NCI-H446 treated with DMSO at 0.1 percent for 48 hours (cell line): ENCODE measurements at regions not wholly inside any gene's neighbourhood (a gene's known extent, or its start where the extent isn't known, plus 50 kb on each side); places are given as distances from the start of the nearest gene placed in this dataset.

Source experiments
- DNase-seq: peaks from one replicate; lab custom pipeline; 2025; lab: John Stamatoyannopoulos, UW

GRCh38 chr4:81627590-81627989, 155.9 kb upstream of the RASGEF1B start:
- DNase-seq: no peak

GRCh38 chr4:81626851-81627250, 155.1 kb upstream of the RASGEF1B start:
- no peak for DNase-seq

- DNase-seq: no peak
These were observed 154.0 kb upstream of the RASGEF1B start for GRCh38 chr4:81625422-81626417.

- DNase-seq: no peak
These were observed 151.7 kb upstream of the RASGEF1B start for GRCh38 chr4:81623434-81623833.

DNA sequence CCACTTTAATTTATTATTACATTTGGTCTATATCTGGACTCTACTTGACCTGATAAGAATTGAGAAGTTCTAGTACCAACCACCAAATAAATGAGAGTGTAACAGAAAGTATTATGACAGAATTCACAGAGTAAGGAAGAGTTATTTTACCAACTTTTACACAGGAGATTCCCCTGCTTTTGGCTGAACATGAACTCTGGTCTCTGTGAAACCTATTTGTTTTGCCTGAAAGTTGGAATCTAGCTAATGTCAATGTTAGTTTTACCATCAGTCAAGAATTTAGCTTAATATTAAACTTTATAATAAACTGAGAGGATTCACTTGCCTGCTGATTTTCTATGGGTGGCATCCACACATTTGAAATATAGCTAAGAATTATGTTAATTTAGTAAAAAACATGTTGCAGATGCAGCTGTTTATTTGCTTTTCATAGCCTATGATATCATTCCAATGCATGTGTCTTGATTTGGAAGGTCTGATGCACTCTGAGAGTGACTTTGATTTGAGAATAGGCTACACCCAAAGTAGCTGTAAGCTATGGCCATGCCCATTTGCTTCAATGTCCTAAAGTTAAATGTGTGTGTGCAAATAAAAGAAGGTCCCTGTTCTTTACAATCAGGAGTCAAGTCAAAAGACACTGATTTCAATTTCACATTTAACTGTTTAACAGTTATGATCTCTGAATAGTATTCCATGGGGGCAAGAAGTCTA, 150.9 kb upstream of the RASGEF1B start:
- DNase-seq: no peak

- DNase-seq: no peak
These were observed 150.3 kb upstream of the RASGEF1B start for GRCh38 chr4:81622028-81622427.

DNA sequence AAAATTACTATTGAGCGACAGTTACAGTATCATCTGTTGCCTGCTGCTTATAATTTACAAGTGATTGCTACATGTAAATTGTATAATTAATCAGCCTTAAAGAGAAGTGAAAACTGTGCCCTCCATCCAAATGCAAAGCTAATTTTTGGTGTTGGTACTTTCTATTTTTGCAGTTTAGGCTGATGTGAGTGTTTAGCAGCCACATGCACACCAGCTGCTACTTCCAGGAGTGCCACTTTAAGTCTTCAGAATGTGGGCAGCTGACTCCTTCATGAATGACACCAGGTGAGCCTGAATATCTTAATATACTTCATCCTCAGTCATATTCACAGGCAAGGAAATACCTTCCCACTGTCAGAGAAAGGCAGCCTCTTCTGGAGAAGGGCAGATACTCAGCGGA, 149.8 kb upstream of the RASGEF1B start:
- no peak for DNase-seq

DNA sequence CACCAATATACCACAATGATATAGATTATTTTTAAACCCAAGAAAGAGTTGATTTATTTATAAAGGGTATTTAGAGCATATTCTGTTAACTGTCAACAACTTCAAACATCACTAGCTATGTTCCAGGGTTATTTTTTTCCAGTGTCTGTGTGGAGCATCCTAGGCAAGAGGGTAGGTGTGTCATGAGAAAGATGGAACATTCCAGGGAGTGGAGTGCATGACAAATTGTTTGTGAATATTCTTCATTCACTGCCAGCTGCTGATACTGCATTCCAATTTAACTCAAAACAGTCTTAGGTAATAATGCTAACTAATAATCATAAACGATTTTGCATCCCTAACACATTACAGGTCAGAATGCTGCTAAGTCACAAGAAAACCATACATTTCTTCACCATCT, 148.7 kb upstream of the RASGEF1B start:
- DNase-seq: no peak

- no peak for DNase-seq
These were observed 145.8 kb upstream of the RASGEF1B start for GRCh38 chr4:81617545-81617944.

DNA sequence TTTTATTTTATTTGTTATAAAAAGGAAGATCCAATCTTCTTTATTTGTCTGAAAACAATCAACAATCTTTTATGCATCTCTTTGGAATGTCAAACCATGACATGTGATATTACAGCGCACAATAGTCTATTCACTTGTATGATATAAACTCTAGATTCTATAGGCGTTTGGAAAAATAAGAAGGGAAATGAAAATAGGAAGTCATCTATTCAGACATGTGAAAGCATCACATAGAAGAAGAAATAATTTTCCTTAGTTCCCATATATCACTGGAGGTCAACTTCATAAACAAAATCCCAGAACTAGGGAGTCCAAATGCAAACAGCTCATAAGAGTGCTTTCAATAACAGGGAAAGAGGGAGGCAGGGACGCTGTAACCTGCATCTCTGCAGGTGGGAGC, 139.5 kb upstream of the RASGEF1B start:
- no peak for DNase-seq

GRCh38 chr4:81609844-81610243, 138.1 kb upstream of the RASGEF1B start:
- DNase-seq: no peak

GRCh38 chr4:81607950-81608349, 136.2 kb upstream of the RASGEF1B start:
- no peak for DNase-seq

DNA sequence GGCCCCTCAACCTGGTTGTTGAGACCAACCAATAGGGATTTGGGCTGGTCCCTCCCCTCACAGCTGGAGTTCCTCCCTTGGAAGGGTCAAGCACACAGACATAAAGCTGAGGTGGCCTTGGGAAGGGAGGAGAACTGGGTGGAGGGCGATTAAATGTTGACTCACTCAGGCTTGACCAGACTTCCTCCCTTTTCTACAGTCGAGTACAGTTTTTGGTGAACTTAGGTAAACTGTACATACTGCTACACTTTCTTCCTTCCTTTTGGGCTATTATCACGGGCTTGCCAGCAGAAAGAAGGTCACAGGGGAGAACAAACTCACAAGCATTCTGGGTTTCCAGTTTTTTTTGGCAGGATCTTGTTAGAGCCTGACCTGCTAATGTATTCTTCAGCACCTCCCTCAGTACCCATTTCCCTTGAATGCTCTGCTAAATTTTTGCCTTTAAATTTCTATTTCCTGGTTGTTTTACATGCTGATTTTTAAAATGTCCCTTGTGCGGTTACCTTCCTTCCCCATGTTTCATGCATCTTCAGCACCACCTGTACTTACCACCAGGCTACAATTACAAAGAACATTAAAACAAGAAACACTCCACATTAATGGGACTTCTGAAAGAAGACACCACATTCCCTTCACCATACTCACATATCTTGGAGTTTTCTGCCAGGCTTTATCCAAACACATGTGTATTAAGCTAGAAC, 135.2 kb upstream of the RASGEF1B start:
- DNase-seq: no peak

DNA sequence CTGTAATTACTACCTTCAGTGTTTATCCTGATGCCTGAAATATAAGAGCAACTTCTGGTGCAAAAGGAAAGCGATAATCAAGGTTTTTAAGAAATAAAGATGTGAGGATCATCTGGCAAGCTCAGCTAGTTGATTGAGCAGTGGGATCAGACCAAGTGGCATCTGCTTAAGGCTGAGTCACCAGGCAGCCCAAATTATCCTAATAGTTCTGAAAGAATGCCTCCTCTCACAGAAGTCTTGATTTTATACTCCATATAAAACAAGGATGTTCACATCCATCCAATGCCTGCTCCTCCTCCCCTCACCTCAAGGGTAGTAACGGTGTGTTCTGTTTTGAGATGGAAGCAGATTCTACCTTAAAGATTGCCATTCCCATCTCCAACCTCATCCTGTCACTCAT, 134.5 kb upstream of the RASGEF1B start:
- DNase-seq: no peak

GRCh38 chr4:81605271-81605670, 133.6 kb upstream of the RASGEF1B start:
- no peak for DNase-seq

GRCh38 chr4:81604683-81605218, 133.0 kb upstream of the RASGEF1B start:
- DNase-seq: no peak

DNA sequence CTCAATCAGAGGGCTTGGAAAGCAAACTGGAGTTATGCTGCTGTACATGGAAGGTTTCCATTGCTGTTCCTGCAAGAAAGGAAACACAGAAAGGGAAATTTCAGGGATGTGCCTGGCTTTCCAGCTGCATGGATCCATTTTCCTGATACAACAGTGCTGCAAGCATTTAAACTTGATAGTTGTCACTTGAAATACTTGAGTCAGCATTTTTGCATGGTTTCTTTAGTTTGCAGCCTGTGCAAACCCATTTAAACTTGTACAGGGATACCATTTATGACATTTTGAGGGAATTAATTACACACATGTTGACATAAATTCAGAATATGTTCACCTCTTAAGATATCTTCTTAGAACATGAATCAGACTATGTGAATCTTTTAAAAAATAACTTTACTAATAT, 131.1 kb upstream of the RASGEF1B start:
- DNase-seq: no peak

DNA sequence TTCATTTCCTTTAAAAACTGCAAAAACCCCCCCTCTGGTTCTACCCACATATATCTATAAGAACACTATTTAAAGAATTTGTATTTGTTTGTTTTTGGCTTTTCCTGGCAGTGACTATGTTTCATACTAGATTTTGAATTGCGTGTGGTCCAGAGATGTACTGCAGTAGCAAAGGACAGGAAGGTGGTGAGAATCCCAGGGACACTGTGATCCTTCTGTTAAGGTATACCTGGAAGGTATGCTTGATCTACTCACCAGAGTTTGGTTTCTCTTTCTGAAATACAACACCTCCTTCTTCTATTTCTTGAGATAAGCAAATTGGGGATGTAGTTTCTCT, 129.6 kb upstream of the RASGEF1B start:
- DNase-seq: no peak

DNA sequence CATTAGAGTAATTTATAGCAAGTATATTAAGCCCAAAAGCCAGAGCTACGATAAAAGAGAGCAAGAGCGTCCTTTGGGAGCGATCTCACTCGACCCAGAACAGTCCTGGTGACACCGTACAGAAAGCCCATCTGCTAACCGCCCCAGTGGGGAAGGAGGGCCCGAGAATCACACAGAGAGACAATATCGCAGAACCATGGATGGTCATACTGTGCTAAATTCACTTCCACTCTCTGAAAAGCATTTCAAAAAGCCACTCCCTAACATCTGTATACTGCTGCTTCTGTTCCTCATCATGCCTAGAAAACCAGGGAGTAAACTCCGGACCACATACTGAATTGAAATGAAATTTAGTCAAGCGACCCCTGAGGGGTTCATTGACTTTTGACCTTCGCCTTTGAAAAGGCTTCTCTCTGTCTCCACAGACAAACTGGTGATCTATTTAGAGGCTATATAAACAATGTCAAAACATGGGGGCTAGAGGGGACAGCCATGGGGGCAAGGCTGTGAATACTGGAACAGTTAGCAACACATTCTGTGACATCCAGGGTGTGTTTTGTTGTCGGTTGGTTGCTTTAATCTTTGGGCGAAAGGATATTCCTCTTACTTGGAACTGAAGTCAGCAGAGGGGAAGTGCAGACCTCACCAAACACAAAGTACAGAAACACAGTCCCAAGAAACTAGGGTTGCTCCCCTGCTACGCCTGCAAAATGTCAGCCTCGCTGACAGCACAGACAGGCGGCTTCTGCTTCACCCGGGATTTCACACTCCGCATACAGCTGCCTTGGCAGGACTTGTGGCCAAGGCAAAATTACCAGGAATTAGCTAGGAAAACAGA, 129.0 kb upstream of the RASGEF1B start:
- DNase-seq: no peak

GRCh38 chr4:81599742-81600380, 128.2 kb upstream of the RASGEF1B start:
- no peak for DNase-seq
